IMR-90 (cell line): ENCODE measurements at regions not wholly inside any gene's neighbourhood (a gene's known extent, or its start where the extent isn't known, plus 50 kb on each side); places are given as distances from the start of the nearest gene placed in this dataset.

Experiments used
- CEBPB ChIP-seq: IDR thresholded peaks from 2 replicates; pipeline ENCODE4 v1.6.1; 2012; ENCODE audit warnings: low read depth, low read length, improper control_type of control experiment
- CHD1 ChIP-seq: IDR thresholded peaks from 2 replicates; pipeline ENCODE4 v1.6.1; 2012; ENCODE audit warnings: low read depth, low read length, improper control_type of control experiment
- CTCF ChIP-seq: conservative IDR thresholded peaks from 2 replicates; pipeline ENCODE4 v1.5.1; 2012; ENCODE audit warnings: mild to moderate bottlenecking, low read depth, low read length, improper control_type of control experiment
- MAFK ChIP-seq: IDR thresholded peaks from 2 replicates; pipeline ENCODE4 v1.6.1; 2012; ENCODE audit warnings: low read depth, low read length, improper control_type of control experiment
- MAZ ChIP-seq: IDR thresholded peaks from 2 replicates; pipeline ENCODE4 v1.6.1; 2012; ENCODE audit warnings: low read depth, mild to moderate bottlenecking, low read length, improper control_type of control experiment, moderate library complexity, borderline replicate concordance
- NFE2L2 ChIP-seq: fragments of 150-350 bp; IDR thresholded peaks from 2 replicates; pipeline ENCODE4 v1.6.1; 2016; ENCODE audit warnings: low read depth, mild to moderate bottlenecking, low read length
- POLR2A ChIP-seq: IDR thresholded peaks from 2 replicates; pipeline ENCODE4 v1.6.1; 2012; ENCODE audit warnings: mild to moderate bottlenecking, low read depth, low read length
- RAD21 ChIP-seq: IDR thresholded peaks from 2 replicates; pipeline ENCODE4 v1.6.1; 2012; ENCODE audit warnings: low read length, improper control_type of control experiment
- RCOR1 ChIP-seq: IDR thresholded peaks from 2 replicates; pipeline ENCODE4 v1.6.1; 2012; ENCODE audit warnings: mild to moderate bottlenecking, low read length, improper control_type of control experiment; ENCODE audit not compliant: insufficient replicate concordance
- RFX5 ChIP-seq: IDR thresholded peaks from 2 replicates; pipeline ENCODE4 v1.8.0; 2012; ENCODE audit warnings: low read depth, mild to moderate bottlenecking, low read length, moderate library complexity

- no peak for TF ChIP-seq CTCF
- TF ChIP-seq MAFK, result no peak
- TF ChIP-seq POLR2A, result no peak
- TF ChIP-seq CHD1, result no peak
- no peak for TF ChIP-seq MAZ
- no peak for TF ChIP-seq RCOR1
- TF ChIP-seq RFX5, result no peak
- no peak for TF ChIP-seq CEBPB
- no peak for TF ChIP-seq NFE2L2
- TF ChIP-seq RAD21, result no peak
Observed at GRCh38 chr1:81424061-81424460, 376.7 kb upstream of the ADGRL2 start.
